CD8-positive, alpha-beta memory T cell (primary cell): ENCODE measurements at regions not wholly inside any gene's neighbourhood (a gene's known extent, or its start where the extent isn't known, plus 50 kb on each side); places are given as distances from the start of the nearest gene placed in this dataset.

Source experiments
- CTCF ChIA-PET: fragments of 350-600 bp; sonication (Branson Sonifier 250); formaldehyde crosslinking; loops from one replicate; lab custom pipeline; 2021; ENCODE audit warnings: antibody characterized with exemption; lab: Charles Lee
- POLR2A ChIA-PET: fragments of 350-600 bp; sonication (Branson Sonifier 250); formaldehyde crosslinking; loops from one replicate; lab custom pipeline; 2021; ENCODE audit warnings: antibody characterized with exemption; lab: Charles Lee
- DNase-seq, 5 donors: peaks; one replicate each; pipeline versions ENCODE4 v3.0.0 to v3.0.0-alpha.2; 2020 to 2022; ENCODE audit warnings: mixed read lengths in 1 of 5
- H3K27ac ChIP-seq: one replicate; pipeline ENCODE4 v1.7.0; 2013; ENCODE audit warnings: low read depth, mild to moderate bottlenecking, low read length, moderate library complexity
- H3K27me3 ChIP-seq: 2 replicates; pipeline ENCODE4 v1.7.0; 2013; ENCODE audit warnings: low read length, mild to moderate bottlenecking; ENCODE audit not compliant: insufficient read depth, poor library complexity, severe bottlenecking
- H3K36me3 ChIP-seq: 2 replicates; pipeline ENCODE4 v1.7.0; 2013; ENCODE audit warnings: mild to moderate bottlenecking, low read length, moderate library complexity; ENCODE audit not compliant: insufficient read depth
- H3K4me1 ChIP-seq: 2 replicates; pipeline ENCODE4 v1.7.0; 2013; ENCODE audit warnings: mild to moderate bottlenecking, low read length, moderate library complexity; ENCODE audit not compliant: insufficient read depth
- H3K4me3 ChIP-seq: 2 replicates; pipeline ENCODE4 v1.7.0; 2013; ENCODE audit warnings: mild to moderate bottlenecking, low read length
- H3K9me3 ChIP-seq: 2 replicates; pipeline ENCODE4 v1.7.0; 2013; ENCODE audit warnings: mild to moderate bottlenecking, low read length
- H3K27ac Mint-ChIP-seq, 8 donors: one replicate each; pipeline ENCODE4 v1.8.0; 2020 to 2021; ENCODE audit warnings: mixed read lengths in 8 of 8, mild to moderate bottlenecking in 6 of 8, inconsistent platforms in 3 of 8, moderate library complexity in 3 of 8
- H3K27me3 Mint-ChIP-seq, 2 donors: one replicate each; pipeline ENCODE4 v1.8.0; 2020 to 2021; ENCODE audit warnings: mixed read lengths in 2 of 2, mild to moderate bottlenecking in 1 of 2, moderate library complexity in 1 of 2
- H3K36me3 Mint-ChIP-seq, 3 donors: one replicate each; pipeline ENCODE4 v1.8.0; 2020 to 2021; ENCODE audit warnings: mixed read lengths in 3 of 3, inconsistent platforms in 1 of 3, mild to moderate bottlenecking in 1 of 3
- H3K4me1 Mint-ChIP-seq, 3 donors: one replicate each; pipeline ENCODE4 v1.8.0; 2020 to 2021; ENCODE audit warnings: mixed read lengths in 3 of 3, inconsistent platforms in 1 of 3, mild to moderate bottlenecking in 1 of 3
- H3K4me3 Mint-ChIP-seq, 7 donors: one replicate each; pipeline ENCODE4 v1.8.0; 2020 to 2021; ENCODE audit warnings: mixed read lengths in 7 of 7, mild to moderate bottlenecking in 6 of 7, moderate library complexity in 4 of 7, inconsistent platforms in 2 of 7
- H3K9me3 Mint-ChIP-seq, 5 donors: one replicate each; pipeline ENCODE4 v1.8.0; 2020 to 2022; ENCODE audit warnings: mixed read lengths in 5 of 5, mild to moderate bottlenecking in 3 of 5, moderate library complexity in 2 of 5, inconsistent platforms in 1 of 5

GRCh38 chr4:19958848-19959247 is 292.9 kb upstream of the SLIT2 start:
- no peaks in the 10 kb centered on the region for H3K36me3 ChIP-seq
- H3K9me3 Mint-ChIP-seq: peaks cover 0 to 18% (median 13%) of the 10 kb centered on the region in 5 donors
- H3K27me3 ChIP-seq: no peaks in the 10 kb centered on the region
- POLR2A ChIA-PET: no interaction called here
- H3K4me1 ChIP-seq: no peaks in the 10 kb centered on the region
- H3K4me3 ChIP-seq: no peak overlapping the region
- CTCF ChIA-PET: no interaction called here
- no peaks in the 10 kb centered on the region for H3K36me3 Mint-ChIP-seq
- H3K27me3 Mint-ChIP-seq: peaks cover 0 to 1% of the 10 kb centered on the region in 2 donors
- no peak overlapping the region for H3K4me3 Mint-ChIP-seq
- no peak overlapping the region for H3K27ac Mint-ChIP-seq
- DNase-seq: no peak
- no peaks in the 10 kb centered on the region for H3K9me3 ChIP-seq
- no peak overlapping the region for H3K27ac ChIP-seq
- H3K4me1 Mint-ChIP-seq: no peaks in the 10 kb centered on the region

DNA sequence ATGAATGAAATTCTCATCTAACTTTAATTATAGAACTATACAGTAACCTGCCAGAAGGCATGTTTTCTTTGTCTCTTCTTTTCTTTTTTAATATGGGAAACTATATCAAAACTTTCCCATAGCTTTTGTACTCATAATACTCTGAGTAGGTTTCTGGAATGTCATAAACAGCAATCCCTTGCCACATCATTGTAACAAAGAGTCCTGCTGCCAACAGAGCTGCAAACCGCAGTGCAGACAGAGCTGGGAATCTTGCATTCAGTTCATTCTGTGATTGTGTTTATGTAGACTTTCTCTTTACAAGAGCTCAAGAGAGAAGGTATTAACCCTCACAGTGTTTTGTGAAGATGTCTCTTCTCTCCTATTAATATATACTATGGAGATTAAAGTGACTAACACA is 304.4 kb upstream of the SLIT2 start:
- Mint-ChIP-seq H3K27ac (no peak overlapping the region), H3K4me3 (no peak overlapping the region), H3K4me1 (no peaks in the 10 kb centered on the region), H3K36me3 (no peaks in the 10 kb centered on the region), H3K9me3 (peaks cover 2 to 17% (median 7%) of the 10 kb centered on the region in 5 donors), H3K27me3 (no peaks in the 10 kb centered on the region)
- DNase-seq: no peak
- CTCF ChIA-PET: no interaction called here
- no peaks in the 10 kb centered on the region for H3K9me3 ChIP-seq
- no peaks in the 10 kb centered on the region for H3K36me3 ChIP-seq
- no peak overlapping the region for H3K4me3 ChIP-seq
- H3K27me3 ChIP-seq: no peaks in the 10 kb centered on the region
- no peaks in the 10 kb centered on the region for H3K4me1 ChIP-seq
- POLR2A ChIA-PET: no interaction called here
- no peak overlapping the region for H3K27ac ChIP-seq

DNA sequence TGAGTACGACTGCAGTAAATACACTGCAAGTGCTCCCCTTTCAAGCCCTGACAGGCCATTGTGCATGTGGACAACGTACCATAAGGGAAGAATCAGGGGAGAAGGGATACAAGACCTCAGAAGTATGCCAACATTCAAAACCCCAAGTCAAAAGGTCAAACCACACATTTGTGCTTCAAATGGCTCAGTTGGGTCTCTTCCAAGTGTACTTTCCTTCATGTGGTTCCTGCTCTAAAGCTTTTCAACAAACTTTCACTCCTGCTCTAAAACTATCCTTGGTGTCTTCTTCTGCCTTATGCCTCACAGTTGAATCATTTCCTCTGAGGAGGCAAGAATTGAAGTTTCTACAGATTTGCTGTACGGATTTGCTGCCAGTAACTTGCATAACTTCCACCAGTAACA is 305.7 kb upstream of the SLIT2 start:
- no peak for DNase-seq
- Mint-ChIP-seq H3K36me3 (no peaks in the 10 kb centered on the region), H3K27me3 (no peaks in the 10 kb centered on the region), H3K4me3 (no peak overlapping the region), H3K27ac (no peak overlapping the region), H3K4me1 (no peaks in the 10 kb centered on the region), H3K9me3 (peaks cover 5 to 22% (median 7%) of the 10 kb centered on the region in 5 donors)
- Histone ChIP-seq H3K27me3 (no peaks in the 10 kb centered on the region), H3K4me1 (no peaks in the 10 kb centered on the region), H3K36me3 (no peaks in the 10 kb centered on the region), H3K27ac (no peak overlapping the region), H3K9me3 (no peaks in the 10 kb centered on the region), H3K4me3 (no peak overlapping the region)
- POLR2A ChIA-PET: no interaction called here
- CTCF ChIA-PET: no interaction called here

GRCh38 chr4:19945501-19945900 is 306.2 kb upstream of the SLIT2 start:
- H3K36me3 ChIP-seq: no peaks in the 10 kb centered on the region
- H3K27ac ChIP-seq: no peak overlapping the region
- Mint-ChIP-seq H3K4me3 (no peak overlapping the region), H3K4me1 (no peaks in the 10 kb centered on the region), H3K27ac (no peak overlapping the region), H3K27me3 (no peaks in the 10 kb centered on the region), H3K9me3 (peaks cover 5 to 22% (median 7%) of the 10 kb centered on the region in 5 donors), H3K36me3 (no peaks in the 10 kb centered on the region)
- H3K9me3 ChIP-seq: no peaks in the 10 kb centered on the region
- H3K27me3 ChIP-seq: no peaks in the 10 kb centered on the region
- CTCF ChIA-PET: no interaction called here
- no peak for DNase-seq
- POLR2A ChIA-PET: no interaction called here
- H3K4me3 ChIP-seq: no peak overlapping the region
- no peaks in the 10 kb centered on the region for H3K4me1 ChIP-seq

GRCh38 chr4:19944806-19945205 is 306.9 kb upstream of the SLIT2 start:
- Histone ChIP-seq H3K4me1 (no peaks in the 10 kb centered on the region), H3K36me3 (no peaks in the 10 kb centered on the region), H3K27ac (no peak overlapping the region), H3K27me3 (no peaks in the 10 kb centered on the region), H3K4me3 (no peak overlapping the region), H3K9me3 (no peaks in the 10 kb centered on the region)
- Mint-ChIP-seq H3K36me3 (no peaks in the 10 kb centered on the region), H3K4me1 (no peaks in the 10 kb centered on the region), H3K9me3 (peaks cover 5 to 22% (median 7%) of the 10 kb centered on the region in 5 donors), H3K27ac (no peak overlapping the region), H3K4me3 (no peak overlapping the region), H3K27me3 (no peaks in the 10 kb centered on the region)
- ChIA-PET POLR2A (no interaction called here), CTCF (no interaction called here)
- DNase-seq: no peak

GRCh38 chr4:19944251-19944650 is 307.5 kb upstream of the SLIT2 start:
- Histone ChIP-seq H3K4me1 (no peaks in the 10 kb centered on the region), H3K9me3 (no peaks in the 10 kb centered on the region), H3K27ac (no peak overlapping the region), H3K4me3 (no peak overlapping the region), H3K27me3 (no peaks in the 10 kb centered on the region), H3K36me3 (no peaks in the 10 kb centered on the region)
- peaks cover 5 to 22% (median 7%) of the 10 kb centered on the region in 5 donors for H3K9me3 Mint-ChIP-seq
- H3K27ac Mint-ChIP-seq: no peak overlapping the region
- DNase-seq: no peak
- H3K27me3 Mint-ChIP-seq: no peaks in the 10 kb centered on the region
- H3K36me3 Mint-ChIP-seq: no peaks in the 10 kb centered on the region
- H3K4me1 Mint-ChIP-seq: no peaks in the 10 kb centered on the region
- H3K4me3 Mint-ChIP-seq: no peak overlapping the region
- ChIA-PET POLR2A (no interaction called here), CTCF (no interaction called here)

DNA sequence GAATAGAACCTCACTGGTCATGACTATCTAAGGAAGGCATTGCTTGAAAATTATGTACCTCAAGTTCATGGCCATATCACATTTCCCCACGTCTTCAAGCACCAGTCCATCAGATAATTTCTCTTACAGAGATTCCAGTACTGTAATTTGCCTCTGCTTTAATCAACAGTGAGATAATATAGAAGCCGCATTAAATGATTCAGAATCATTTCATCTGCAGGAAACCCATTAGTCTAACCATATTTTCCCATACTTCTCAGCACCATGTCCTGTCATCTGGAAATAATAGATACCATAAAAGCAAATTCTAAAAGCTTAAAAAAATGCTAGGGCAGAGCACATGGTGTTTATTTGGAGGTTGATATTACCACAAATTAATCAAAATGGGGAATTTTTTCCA is 310.3 kb upstream of the SLIT2 start:
- ChIA-PET CTCF (no interaction called here), POLR2A (no interaction called here)
- DNase-seq: no peak
- H3K4me1 Mint-ChIP-seq: no peaks in the 10 kb centered on the region
- Histone ChIP-seq H3K9me3 (no peaks in the 10 kb centered on the region), H3K4me3 (no peak overlapping the region), H3K27me3 (no peaks in the 10 kb centered on the region), H3K36me3 (no peaks in the 10 kb centered on the region), H3K4me1 (no peaks in the 10 kb centered on the region), H3K27ac (no peak overlapping the region)
- H3K9me3 Mint-ChIP-seq: peaks cover 4 to 13% (median 7%) of the 10 kb centered on the region in 5 donors
- no peak overlapping the region for H3K27ac Mint-ChIP-seq
- no peaks in the 10 kb centered on the region for H3K27me3 Mint-ChIP-seq
- H3K36me3 Mint-ChIP-seq: no peaks in the 10 kb centered on the region
- H3K4me3 Mint-ChIP-seq: no peak overlapping the region

GRCh38 chr4:19940861-19941260 is 310.8 kb upstream of the SLIT2 start:
- H3K9me3 Mint-ChIP-seq: peaks cover 4 to 15% (median 7%) of the 10 kb centered on the region in 5 donors
- no peaks in the 10 kb centered on the region for H3K9me3 ChIP-seq
- H3K36me3 ChIP-seq: no peaks in the 10 kb centered on the region
- no peak for DNase-seq
- no peaks in the 10 kb centered on the region for H3K27me3 ChIP-seq
- H3K27ac Mint-ChIP-seq: no peak overlapping the region
- H3K4me3 ChIP-seq: no peak overlapping the region
- no peaks in the 10 kb centered on the region for H3K4me1 ChIP-seq
- POLR2A ChIA-PET: no interaction called here
- no peaks in the 10 kb centered on the region for H3K27me3 Mint-ChIP-seq
- CTCF ChIA-PET: no interaction called here
- no peak overlapping the region for H3K4me3 Mint-ChIP-seq
- no peaks in the 10 kb centered on the region for H3K36me3 Mint-ChIP-seq
- no peak overlapping the region for H3K27ac ChIP-seq
- H3K4me1 Mint-ChIP-seq: no peaks in the 10 kb centered on the region

DNA sequence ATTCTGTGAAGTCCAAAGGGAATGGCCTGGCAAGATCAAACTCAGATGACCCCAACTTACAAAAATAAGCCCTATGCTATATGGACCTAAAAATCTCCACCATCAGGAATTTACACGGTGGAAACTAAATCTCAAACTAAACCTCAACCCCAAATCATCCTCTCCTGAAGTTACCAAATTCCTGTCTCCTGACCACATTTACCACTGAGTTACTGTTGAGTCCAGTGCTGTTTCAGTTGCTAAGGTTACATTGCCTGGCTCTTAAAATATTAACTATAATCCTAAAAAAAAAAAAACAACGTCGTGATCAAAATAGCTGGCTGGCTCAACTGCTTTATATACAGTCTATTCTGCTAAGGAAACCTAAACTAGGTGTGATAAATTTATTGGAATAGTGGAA is 315.2 kb upstream of the SLIT2 start:
- H3K27me3 Mint-ChIP-seq: no peaks in the 10 kb centered on the region
- no peak overlapping the region for H3K27ac Mint-ChIP-seq
- Histone ChIP-seq H3K27me3 (no peaks in the 10 kb centered on the region), H3K4me3 (no peak overlapping the region), H3K36me3 (no peaks in the 10 kb centered on the region), H3K9me3 (no peaks in the 10 kb centered on the region), H3K27ac (no peak overlapping the region), H3K4me1 (no peaks in the 10 kb centered on the region)
- CTCF ChIA-PET: no interaction called here
- H3K4me3 Mint-ChIP-seq: no peak overlapping the region
- H3K36me3 Mint-ChIP-seq: no peaks in the 10 kb centered on the region
- DNase-seq: no peak
- H3K4me1 Mint-ChIP-seq: no peaks in the 10 kb centered on the region
- POLR2A ChIA-PET: no interaction called here
- peaks cover 0 to 16% (median 6%) of the 10 kb centered on the region in 5 donors for H3K9me3 Mint-ChIP-seq
